ENCODE measurements at regions not wholly inside any gene's neighbourhood (a gene's known extent, or its start where the extent isn't known, plus 50 kb on each side); places are given as distances from the start of the nearest gene placed in this dataset.

DNA sequence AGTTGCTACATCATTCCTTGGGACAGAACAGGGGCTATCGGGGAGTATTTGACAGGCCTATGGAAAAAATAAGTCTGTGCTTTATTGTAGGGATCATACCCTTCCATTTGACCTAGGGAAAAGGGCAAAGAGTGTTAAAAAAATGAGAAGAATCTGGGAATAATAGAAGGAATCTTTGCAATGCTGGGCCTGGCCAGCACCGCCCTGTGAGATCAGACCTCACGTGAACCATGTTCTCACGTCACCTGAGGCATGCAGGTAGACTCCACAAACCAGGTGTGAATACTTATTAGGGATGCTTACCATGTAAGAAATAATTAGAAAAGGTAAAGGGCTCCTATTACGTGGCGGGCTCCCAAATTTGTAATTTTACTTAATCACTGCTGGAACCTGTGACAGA, 177.5 kb upstream of the GATA6 start:
- Histone ChIP-seq H2BK15ac (ENCODE audit: low read length) (no peak overlapping the region), H2BK5ac (ENCODE audit: low read length) (no peak overlapping the region), H2BK12ac (ENCODE audit: low read length) (no peak overlapping the region), H3K9ac (ENCODE audit: low read depth, low read length, poor library complexity) (no peak overlapping the region), H3K14ac (ENCODE audit: low read length) (no peak overlapping the region), H3K27ac (replicated peaks; ENCODE audit: low read length) (no peak overlapping the region), H3K18ac (ENCODE audit: low read length) (no peak overlapping the region), H3K4ac (ENCODE audit: low read length) (no peak overlapping the region), H3K79me1 (ENCODE audit: low read depth, low read length) (no peaks in the 10 kb centered on the region), H3K23ac (ENCODE audit: low read depth, low read length, poor library complexity) (no peak overlapping the region), H3K4me2 (ENCODE audit: insufficient read depth, low read length, poor library complexity, severe bottlenecking) (no peak overlapping the region), H3K4me3 (ENCODE audit: low read length in 2 of 2) (no peak overlapping the region), H4K91ac (ENCODE audit: low read depth, low read length, poor library complexity) (no peak overlapping the region), H3K36me3 (replicated peaks in 1 of 2; ENCODE audit: control insufficient read depth in 2 of 2, insufficient read depth in 2 of 2, low read length in 2 of 2) (no peaks in the 10 kb centered on the region), H3K27me3 (ENCODE audit: control insufficient read depth in 3 of 3, insufficient read depth in 3 of 3, low read depth in 1 of 3, low read length in 3 of 3) (no peaks in the 10 kb centered on the region), H4K8ac (ENCODE audit: low read depth, low read length) (no peak overlapping the region), H2AK5ac (ENCODE audit: low read depth, low read length) (no peak overlapping the region), H3K4me1 (ENCODE audit: control insufficient read depth in 2 of 2, insufficient read depth in 1 of 2, low read depth in 1 of 2, low read length in 2 of 2) (peaks cover 0 to 8% of the 10 kb centered on the region in 2 donors), H2AFZ (ENCODE audit: low read length) (no peak overlapping the region), H2BK120ac (ENCODE audit: low read depth, low read length) (no peak overlapping the region), H3K9me3 (replicated peaks in 1 of 2; ENCODE audit: control insufficient read depth in 2 of 2, insufficient read depth in 1 of 2, low read depth in 1 of 2, low read length in 2 of 2) (no peaks in the 10 kb centered on the region)
- no CpG with 5 or more reads among the region's 6 CpGs for WGBS, 2 donors (ENCODE audit: extremely low coverage in 2 of 2, insufficient read length in 2 of 2, insufficient replicate concordance in 1 of 2)
- DNase-seq (ENCODE audit: low spot score) = no peak

DNA sequence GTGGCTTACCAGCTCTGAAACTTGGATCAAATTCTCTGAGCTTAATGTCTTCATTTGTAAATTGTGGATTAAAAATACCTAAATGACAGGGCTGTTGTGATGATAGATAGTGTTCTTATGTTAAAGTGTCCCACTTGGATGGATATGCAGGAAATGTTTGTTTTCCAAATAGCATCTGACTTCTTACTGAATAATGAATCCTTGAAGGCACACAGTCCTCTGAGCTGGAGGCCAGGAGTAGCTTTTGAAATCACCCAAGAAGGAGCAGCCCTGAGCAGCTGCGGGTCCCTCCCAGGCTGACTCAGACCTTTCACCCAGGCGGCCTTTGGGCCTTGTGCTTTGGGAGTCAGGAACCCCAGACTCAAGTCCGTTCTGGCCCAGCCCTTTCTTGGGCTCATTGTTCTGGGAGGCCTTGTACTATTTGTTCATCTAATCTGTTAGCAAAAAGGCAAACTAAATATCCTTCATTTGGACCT, 173.0 kb upstream of the GATA6 start:
- Histone ChIP-seq H3K79me1 (ENCODE audit: low read depth, low read length) (no peaks in the 10 kb centered on the region), H3K9me3 (replicated peaks in 1 of 2; ENCODE audit: control insufficient read depth in 2 of 2, insufficient read depth in 1 of 2, low read depth in 1 of 2, low read length in 2 of 2) (no peaks in the 10 kb centered on the region), H3K4me2 (ENCODE audit: insufficient read depth, low read length, poor library complexity, severe bottlenecking) (no peak overlapping the region), H3K36me3 (replicated peaks in 1 of 2; ENCODE audit: control insufficient read depth in 2 of 2, insufficient read depth in 2 of 2, low read length in 2 of 2) (no peaks in the 10 kb centered on the region), H2AK5ac (ENCODE audit: low read depth, low read length) (no peak overlapping the region), H2BK5ac (ENCODE audit: low read length) (no peak overlapping the region), H4K91ac (ENCODE audit: low read depth, low read length, poor library complexity) (no peak overlapping the region), H2BK120ac (ENCODE audit: low read depth, low read length) (no peak overlapping the region), H3K4ac (ENCODE audit: low read length) (no peak overlapping the region), H2BK15ac (ENCODE audit: low read length) (no peak overlapping the region), H3K14ac (ENCODE audit: low read length) (no peak overlapping the region), H3K18ac (ENCODE audit: low read length) (no peak overlapping the region), H3K4me3 (ENCODE audit: low read length in 2 of 2) (no peak overlapping the region), H2AFZ (ENCODE audit: low read length) (no peak overlapping the region), H4K8ac (ENCODE audit: low read depth, low read length) (no peak overlapping the region), H3K27me3 (ENCODE audit: control insufficient read depth in 3 of 3, insufficient read depth in 3 of 3, low read depth in 1 of 3, low read length in 3 of 3) (no peaks in the 10 kb centered on the region), H3K9ac (ENCODE audit: low read depth, low read length, poor library complexity) (no peak overlapping the region), H3K23ac (ENCODE audit: low read depth, low read length, poor library complexity) (no peak overlapping the region), H3K4me1 (ENCODE audit: control insufficient read depth in 2 of 2, insufficient read depth in 1 of 2, low read depth in 1 of 2, low read length in 2 of 2) (peaks cover 0 to 8% of the 10 kb centered on the region in 2 donors), H3K27ac (replicated peaks; ENCODE audit: low read length) (no peak overlapping the region), H2BK12ac (ENCODE audit: low read length) (no peak overlapping the region)
- no peak for DNase-seq (ENCODE audit: low spot score)
- WGBS, 2 donors (ENCODE audit: extremely low coverage in 2 of 2, insufficient read length in 2 of 2, insufficient replicate concordance in 1 of 2) = no CpG with 5 or more reads among the region's 3 CpGs

DNA sequence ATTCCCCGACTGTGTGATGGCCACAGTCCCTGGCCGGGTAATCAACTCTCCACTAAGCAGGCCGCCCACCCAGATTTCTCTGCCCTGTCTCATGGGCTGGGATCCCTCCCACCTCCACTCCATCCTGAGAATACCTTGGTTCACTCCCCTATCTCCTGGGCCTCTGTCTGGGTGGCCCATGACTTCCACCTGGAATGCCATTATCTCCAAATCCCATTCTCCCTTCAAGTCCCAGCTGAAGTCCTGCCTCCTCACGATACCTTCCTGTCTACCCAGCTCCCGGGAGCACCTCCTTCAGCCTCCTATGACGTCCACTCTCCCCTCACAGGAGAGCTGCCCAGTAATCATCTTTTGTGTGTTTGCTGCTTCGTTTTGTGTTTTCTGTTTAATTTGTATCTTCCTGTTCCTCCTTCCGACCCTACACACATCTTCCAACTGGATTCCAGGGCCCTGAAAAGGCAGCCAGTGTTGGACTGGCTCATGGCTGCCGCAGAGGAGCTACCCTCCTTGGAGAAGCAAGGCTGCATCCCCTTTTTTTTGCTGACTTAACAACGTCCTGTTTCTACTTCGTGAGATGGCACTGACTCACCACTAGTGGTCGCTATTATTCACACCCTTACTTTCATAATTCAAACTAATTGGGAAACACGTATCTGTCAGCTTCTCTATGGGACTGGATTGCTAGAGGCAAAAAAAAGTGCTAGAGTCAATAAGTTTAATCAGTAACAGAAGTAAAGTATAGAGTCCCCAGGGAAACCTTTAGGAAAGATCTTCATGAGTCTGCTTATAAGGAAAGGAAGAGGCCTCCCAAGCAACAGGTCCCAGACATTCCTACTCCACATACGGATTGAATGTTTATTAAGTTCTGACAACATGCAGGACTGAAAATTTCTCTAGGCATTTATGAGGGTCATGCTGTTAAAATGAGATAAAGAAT, 171.9 kb upstream of the GATA6 start:
- H3K79me1 ChIP-seq (ENCODE audit: low read depth, low read length) = no peaks in the 10 kb centered on the region
- H2BK15ac ChIP-seq (ENCODE audit: low read length) = no peak overlapping the region
- H3K27ac ChIP-seq (replicated peaks; ENCODE audit: low read length) = no peak overlapping the region
- no peak overlapping the region for H2BK12ac ChIP-seq (ENCODE audit: low read length)
- H3K4me1 ChIP-seq (ENCODE audit: control insufficient read depth in 2 of 2, insufficient read depth in 1 of 2, low read depth in 1 of 2, low read length in 2 of 2) = peaks cover 0 to 4% of the 10 kb centered on the region in 2 donors
- H2AK5ac ChIP-seq (ENCODE audit: low read depth, low read length) = no peak overlapping the region
- no peaks in the 10 kb centered on the region for H3K36me3 ChIP-seq (replicated peaks in 1 of 2; ENCODE audit: control insufficient read depth in 2 of 2, insufficient read depth in 2 of 2, low read length in 2 of 2)
- no peak overlapping the region for H3K23ac ChIP-seq (ENCODE audit: low read depth, low read length, poor library complexity)
- H2BK5ac ChIP-seq (ENCODE audit: low read length) = no peak overlapping the region
- DNase-seq (ENCODE audit: low spot score) = peak; percentile 32
- H3K4me3 ChIP-seq (ENCODE audit: low read length in 2 of 2) = no peak overlapping the region
- H3K18ac ChIP-seq (ENCODE audit: low read length) = no peak overlapping the region
- H3K14ac ChIP-seq (ENCODE audit: low read length) = no peak overlapping the region
- H2AFZ ChIP-seq (ENCODE audit: low read length) = no peak overlapping the region
- no CpG with 5 or more reads among the region's 14 CpGs for WGBS, 2 donors (ENCODE audit: extremely low coverage in 2 of 2, insufficient read length in 2 of 2, insufficient replicate concordance in 1 of 2)
- no peak overlapping the region for H3K9ac ChIP-seq (ENCODE audit: low read depth, low read length, poor library complexity)
- H2BK120ac ChIP-seq (ENCODE audit: low read depth, low read length) = no peak overlapping the region
- peak overlapping the region; percentile 17 for H4K8ac ChIP-seq (ENCODE audit: low read depth, low read length)
- no peaks in the 10 kb centered on the region for H3K27me3 ChIP-seq (ENCODE audit: control insufficient read depth in 3 of 3, insufficient read depth in 3 of 3, low read depth in 1 of 3, low read length in 3 of 3)
- no peaks in the 10 kb centered on the region for H3K9me3 ChIP-seq (replicated peaks in 1 of 2; ENCODE audit: control insufficient read depth in 2 of 2, insufficient read depth in 1 of 2, low read depth in 1 of 2, low read length in 2 of 2)
- no peak overlapping the region for H4K91ac ChIP-seq (ENCODE audit: low read depth, low read length, poor library complexity)
- H3K4me2 ChIP-seq (ENCODE audit: insufficient read depth, low read length, poor library complexity, severe bottlenecking) = no peak overlapping the region
- no peak overlapping the region for H3K4ac ChIP-seq (ENCODE audit: low read length)

- no peaks in the 10 kb centered on the region for H3K36me3 ChIP-seq (replicated peaks in 1 of 2; ENCODE audit: control insufficient read depth in 2 of 2, insufficient read depth in 2 of 2, low read length in 2 of 2)
- H2BK15ac ChIP-seq (ENCODE audit: low read length) = no peak overlapping the region
- no peak overlapping the region for H4K8ac ChIP-seq (ENCODE audit: low read depth, low read length)
- no peak overlapping the region for H3K9ac ChIP-seq (ENCODE audit: low read depth, low read length, poor library complexity)
- H2BK5ac ChIP-seq (ENCODE audit: low read length) = no peak overlapping the region
- no peaks in the 10 kb centered on the region for H3K27me3 ChIP-seq (ENCODE audit: control insufficient read depth in 3 of 3, insufficient read depth in 3 of 3, low read depth in 1 of 3, low read length in 3 of 3)
- no peaks in the 10 kb centered on the region for H3K9me3 ChIP-seq (replicated peaks in 1 of 2; ENCODE audit: control insufficient read depth in 2 of 2, insufficient read depth in 1 of 2, low read depth in 1 of 2, low read length in 2 of 2)
- no peak overlapping the region for H3K4me2 ChIP-seq (ENCODE audit: insufficient read depth, low read length, poor library complexity, severe bottlenecking)
- H3K14ac ChIP-seq (ENCODE audit: low read length) = no peak overlapping the region
- no peak overlapping the region for H3K18ac ChIP-seq (ENCODE audit: low read length)
- no peak for DNase-seq (ENCODE audit: low spot score)
- H4K91ac ChIP-seq (ENCODE audit: low read depth, low read length, poor library complexity) = no peak overlapping the region
- H2AK5ac ChIP-seq (ENCODE audit: low read depth, low read length) = no peak overlapping the region
- no peak overlapping the region for H2BK12ac ChIP-seq (ENCODE audit: low read length)
- no CpG with 5 or more reads among the region's 9 CpGs for WGBS, 2 donors (ENCODE audit: extremely low coverage in 2 of 2, insufficient read length in 2 of 2, insufficient replicate concordance in 1 of 2)
- no peak overlapping the region for H2AFZ ChIP-seq (ENCODE audit: low read length)
- H3K27ac ChIP-seq (replicated peaks; ENCODE audit: low read length) = no peak overlapping the region
- H3K79me1 ChIP-seq (ENCODE audit: low read depth, low read length) = no peaks in the 10 kb centered on the region
- H3K4me3 ChIP-seq (ENCODE audit: low read length in 2 of 2) = no peak overlapping the region
- H3K4ac ChIP-seq (ENCODE audit: low read length) = no peak overlapping the region
- peaks cover 0 to 4% of the 10 kb centered on the region in 2 donors for H3K4me1 ChIP-seq (ENCODE audit: control insufficient read depth in 2 of 2, insufficient read depth in 1 of 2, low read depth in 1 of 2, low read length in 2 of 2)
- H3K23ac ChIP-seq (ENCODE audit: low read depth, low read length, poor library complexity) = no peak overlapping the region
- no peak overlapping the region for H2BK120ac ChIP-seq (ENCODE audit: low read depth, low read length)
These were observed 170.9 kb upstream of the GATA6 start for GRCh38 chr18:21998486-21998885.

Data from neuronal stem cell (in vitro differentiated cells).